ENCODE measurements at regions not wholly inside any gene's neighbourhood (a gene's known extent, or its start where the extent isn't known, plus 50 kb on each side); places are given as distances from the start of the nearest gene placed in this dataset.

- no peak for DNase-seq
Measured at GRCh38 chr22:48368975-48369525, 1458.6 kb downstream of the BRD1 start.

GRCh38 chr22:48367731-48368130 lies 1459.9 kb downstream of the BRD1 start:
- no peak for DNase-seq

DNA sequence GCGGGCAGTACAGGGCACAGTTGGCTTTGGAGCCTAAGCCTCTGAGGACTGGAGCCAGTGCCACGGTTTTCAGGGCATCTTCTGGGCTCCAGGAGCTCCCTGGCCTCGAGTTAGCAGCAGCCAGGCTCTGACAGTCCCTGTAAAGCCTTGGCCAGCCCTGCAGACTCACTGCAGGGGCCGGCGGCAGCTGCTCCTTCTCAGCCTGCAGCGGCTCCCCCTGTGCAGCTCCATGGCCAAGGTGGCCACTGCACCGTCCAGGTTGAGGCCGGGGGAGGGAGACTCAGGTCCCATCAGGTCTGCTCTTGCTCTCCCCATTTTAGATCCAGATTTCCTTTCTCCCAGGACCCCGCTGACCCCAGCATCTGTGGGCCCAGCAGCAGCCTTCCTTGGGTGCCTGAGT lies 1461.1 kb downstream of the BRD1 start:
- no peak for DNase-seq

DNA sequence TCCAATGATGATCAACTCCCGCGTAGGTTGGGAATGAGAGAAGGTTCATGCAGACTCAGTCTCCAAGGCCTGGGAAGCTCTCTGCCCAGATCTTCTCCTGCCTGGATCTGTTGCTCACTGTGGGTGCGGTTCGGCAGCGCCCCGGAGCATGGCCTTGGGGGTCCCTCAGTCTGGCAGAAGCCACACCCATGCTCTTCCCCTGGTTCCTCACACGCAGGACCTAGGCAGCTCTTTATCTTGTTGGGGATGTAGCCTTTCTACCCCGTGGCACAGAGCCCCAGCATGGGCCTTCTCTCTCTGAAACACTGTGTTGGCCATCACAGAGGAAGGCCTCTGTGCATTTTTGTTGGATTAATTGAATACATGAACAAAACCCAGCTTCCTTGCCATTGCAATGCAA lies 1461.6 kb downstream of the BRD1 start:
- DNase-seq, result no peak

GRCh38 chr22:48365386-48365785 lies 1462.3 kb downstream of the BRD1 start:
- no peak for DNase-seq

DNA sequence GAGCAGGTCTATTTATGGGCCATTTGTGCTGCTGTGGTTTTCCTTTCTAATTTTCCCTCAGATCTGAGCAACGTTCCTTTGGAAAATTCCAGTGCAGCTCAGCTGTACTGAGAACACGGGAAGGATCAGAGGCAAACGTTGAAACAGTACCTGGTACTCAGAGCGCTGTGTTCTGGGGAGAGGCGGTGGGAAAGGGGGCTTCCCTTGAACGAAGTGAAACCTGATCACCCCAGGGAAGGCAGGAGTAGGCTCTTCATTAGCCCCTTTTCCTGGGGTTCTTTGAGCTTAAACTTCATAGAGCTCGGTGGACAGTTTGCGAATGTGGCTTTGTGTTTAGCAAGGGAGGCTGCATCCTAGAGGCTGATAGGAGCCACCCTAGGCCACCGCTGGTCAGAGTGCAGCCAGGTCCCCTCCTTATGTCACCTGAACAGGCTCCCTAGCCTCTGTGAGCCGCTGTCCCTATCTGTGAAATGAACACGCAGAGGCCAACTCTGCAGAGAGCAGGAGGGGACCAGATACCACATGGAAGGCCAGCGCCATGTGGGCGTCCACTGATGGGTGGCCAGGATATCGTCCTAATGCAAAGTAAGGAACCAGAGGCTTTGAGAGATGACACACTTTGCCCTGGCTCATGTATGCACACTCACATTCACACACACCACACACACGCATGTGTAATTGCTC lies 1464.8 kb downstream of the BRD1 start:
- DNase-seq, result no peak

- DNase-seq, result no peak
Measured at GRCh38 chr22:48361099-48361639, 1466.5 kb downstream of the BRD1 start.

- DNase-seq, result no peak
Measured at GRCh38 chr22:48359613-48359965, 1468.1 kb downstream of the BRD1 start.

DNA sequence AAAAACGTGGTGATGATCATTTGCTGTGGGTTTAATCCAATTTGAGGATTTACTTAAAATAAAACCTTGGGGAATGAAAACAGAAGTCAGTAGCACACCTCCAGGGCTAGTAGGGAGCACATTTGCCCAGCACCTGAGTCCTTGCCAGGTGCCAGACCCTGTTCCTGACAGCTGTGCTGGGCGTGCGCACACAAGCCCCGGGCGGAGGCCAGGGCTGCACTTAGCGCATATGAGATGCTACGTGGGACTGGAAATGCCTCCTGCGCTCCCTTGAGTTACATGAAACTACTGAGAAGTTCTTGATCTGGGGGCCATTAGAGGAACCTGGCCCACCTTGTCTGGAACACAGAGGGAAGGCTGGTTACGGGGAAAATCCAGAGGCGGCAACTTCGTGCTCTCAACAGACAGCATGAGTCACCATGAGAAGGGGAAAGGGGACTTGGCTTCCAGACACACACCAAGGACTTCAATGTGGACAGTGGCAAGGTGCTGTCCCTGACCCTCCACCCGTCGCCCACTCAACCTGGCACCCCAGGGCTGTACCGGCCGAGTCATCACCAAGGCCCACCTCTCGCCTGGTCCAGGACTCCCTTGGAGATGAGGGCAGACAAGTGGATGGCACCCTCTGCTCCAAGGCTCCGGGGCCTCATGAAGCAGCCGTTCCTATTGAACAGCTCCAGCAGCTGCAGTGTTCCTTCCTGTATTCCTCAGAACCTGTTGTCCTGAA lies 1468.6 kb downstream of the BRD1 start:
- DNase-seq, result no peak

- no peak for DNase-seq
Measured at GRCh38 chr22:48357961-48358360, 1469.7 kb downstream of the BRD1 start.

- DNase-seq, result no peak
Measured at GRCh38 chr22:48357196-48357595, 1470.5 kb downstream of the BRD1 start.

DNA sequence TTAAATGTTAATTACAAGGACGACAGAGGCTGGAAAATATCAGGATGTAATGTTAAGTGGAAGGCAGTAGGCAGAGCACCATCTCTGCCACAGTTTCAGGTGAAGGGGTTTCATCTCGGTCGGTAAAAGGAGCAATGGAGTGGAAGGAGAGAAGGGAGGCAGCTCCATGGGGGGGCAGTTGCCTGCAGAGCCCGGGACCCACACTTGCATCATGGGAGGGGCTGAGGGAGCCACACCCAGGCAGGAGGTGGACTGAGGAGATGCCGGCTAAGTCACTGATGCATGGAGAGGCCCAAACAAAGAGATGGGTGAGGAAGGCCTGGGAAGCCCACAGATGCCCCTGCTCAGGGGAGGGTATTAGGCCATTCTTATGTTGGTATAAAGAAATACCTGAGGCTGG lies 1470.9 kb downstream of the BRD1 start:
- DNase-seq, result no peak

DNA sequence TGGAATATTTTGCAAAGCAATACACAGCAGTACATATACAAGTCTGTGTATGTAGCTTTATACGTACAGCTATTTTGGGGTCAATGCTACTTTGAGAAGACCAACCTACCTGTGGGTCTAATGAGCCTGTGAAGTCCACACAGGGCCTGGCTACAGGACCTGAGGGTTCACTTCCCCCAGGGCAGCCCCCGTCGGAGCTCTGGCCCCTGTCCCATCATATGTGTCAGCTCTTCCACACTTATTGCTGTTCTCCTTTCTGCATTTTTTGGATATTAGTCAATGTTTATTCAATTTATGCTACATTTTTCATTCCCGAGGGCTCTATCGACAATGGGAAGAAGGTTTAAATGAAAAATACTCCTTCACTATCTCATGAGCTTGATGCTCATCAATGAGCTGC lies 1473.6 kb downstream of the BRD1 start:
- DNase-seq, result no peak

- DNase-seq, result no peak
Measured at GRCh38 chr22:48353116-48353947, 1474.3 kb downstream of the BRD1 start.

DNA sequence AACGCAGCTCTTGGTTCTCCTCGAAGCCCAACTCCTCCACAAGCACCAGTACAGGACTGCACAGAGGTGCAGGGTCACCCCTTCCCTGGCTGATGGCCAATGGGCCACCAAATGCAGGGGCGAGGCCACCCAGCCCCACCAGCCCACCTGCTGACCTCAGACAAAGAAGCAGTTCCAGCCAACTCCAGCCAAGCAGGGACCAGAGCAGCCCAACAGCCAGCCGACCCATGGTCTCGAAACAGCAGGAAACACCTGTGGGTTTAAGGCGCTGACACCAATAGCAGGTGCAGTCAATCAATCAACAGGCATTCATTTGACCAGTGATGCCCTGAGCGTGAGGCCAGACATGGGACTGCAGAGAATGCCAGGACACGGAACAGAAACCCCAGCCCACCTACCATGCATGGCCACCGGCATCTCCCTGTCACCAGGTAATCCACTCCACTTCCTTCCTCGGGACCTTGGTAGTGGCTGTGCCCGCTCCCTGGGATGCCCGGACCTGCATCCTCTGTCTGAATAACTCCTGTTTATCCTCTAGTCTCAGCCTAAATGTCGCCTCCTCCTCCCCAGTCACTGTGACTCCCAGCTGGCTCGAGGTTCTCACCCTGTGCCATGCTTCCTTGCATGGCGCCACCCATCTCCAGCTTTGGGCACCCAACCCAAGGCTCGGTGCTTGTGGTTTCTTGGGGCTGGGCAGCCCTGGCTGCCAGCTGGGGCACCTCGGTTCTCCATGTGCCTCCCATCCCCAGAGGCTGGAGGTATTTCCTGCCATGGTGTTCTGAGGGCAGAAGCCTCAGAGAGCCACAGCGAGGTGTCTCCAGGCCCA lies 1475.4 kb downstream of the BRD1 start:
- no peak for DNase-seq

DNA sequence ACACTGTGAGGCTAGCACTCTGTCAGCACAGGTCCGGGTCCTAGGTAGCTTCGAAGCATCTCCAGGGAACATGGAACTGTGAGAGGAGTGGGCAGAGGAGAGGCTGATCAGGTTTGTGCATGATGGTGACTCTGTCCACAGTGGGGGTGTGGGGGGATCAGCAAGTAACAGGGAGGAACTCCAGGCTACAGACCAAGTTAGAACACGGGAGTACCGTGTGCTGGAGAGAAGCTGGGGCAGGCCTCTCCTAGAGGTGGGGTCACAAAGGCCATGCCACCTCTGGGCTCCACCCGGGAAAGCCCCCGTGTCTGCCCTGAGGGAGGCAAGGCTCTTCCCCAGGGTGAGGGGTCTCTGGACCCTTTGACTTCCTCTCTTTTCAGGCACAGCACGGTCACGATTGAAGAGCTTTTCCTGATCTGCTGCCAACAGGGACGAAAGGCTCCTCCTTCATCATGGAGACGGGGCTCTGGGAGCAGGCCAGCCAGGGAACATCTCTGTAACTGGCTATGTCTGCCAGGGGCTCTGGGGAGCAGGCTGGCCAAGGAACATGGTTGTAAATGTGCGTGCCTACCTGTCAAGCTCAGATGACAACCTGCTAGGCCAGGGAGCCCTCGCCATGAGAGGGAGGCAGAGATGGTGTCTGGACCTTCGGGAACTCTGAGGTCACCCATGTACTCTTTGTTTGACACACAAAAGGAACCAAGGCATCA lies 1476.1 kb downstream of the BRD1 start:
- no peak for DNase-seq

- no peak for DNase-seq
Measured at GRCh38 chr22:48350456-48350855, 1477.2 kb downstream of the BRD1 start.

GRCh38 chr22:48348855-48349254 lies 1478.8 kb downstream of the BRD1 start:
- no peak for DNase-seq

DNA sequence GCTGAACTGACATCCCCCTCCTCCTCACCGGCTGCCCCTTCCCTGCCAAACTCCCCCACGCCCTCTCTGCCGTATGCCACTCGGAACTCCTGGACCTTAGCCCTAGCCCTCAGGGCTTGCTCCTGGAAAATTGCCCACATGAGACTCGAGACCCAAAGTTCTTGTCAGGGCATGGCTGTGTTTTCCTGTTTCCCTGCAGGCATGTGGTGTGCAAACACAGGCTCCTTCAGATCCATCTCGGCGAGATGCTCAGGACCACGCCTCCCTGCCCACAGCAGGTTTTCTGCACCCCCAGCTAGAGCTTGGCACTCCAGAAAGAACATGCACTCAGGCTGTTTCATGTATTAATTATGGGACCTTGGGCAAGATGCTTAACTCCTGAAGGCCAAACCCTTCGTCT lies 1480.4 kb downstream of the BRD1 start:
- DNase-seq, result no peak

DNA sequence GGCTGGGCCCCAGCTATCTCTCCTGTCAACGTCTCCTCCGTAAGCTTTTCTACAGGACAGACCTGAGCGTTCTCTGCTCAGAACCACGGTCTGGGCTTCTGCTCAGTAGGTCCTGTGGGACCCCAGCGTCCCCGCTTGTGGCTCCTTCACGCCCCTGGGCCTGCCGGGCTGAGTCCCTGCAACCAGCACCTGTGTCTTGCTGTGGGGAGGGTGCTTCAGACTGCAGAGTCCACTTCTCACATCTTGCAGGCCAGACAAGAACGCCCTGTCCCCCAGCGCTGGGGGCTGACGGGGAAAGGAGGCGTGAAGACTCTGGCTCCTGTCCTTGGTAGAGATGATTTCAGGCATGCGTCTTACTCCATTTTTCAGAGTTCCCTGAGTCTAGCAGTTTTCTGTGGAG lies 1480.8 kb downstream of the BRD1 start:
- DNase-seq, result no peak

DNA sequence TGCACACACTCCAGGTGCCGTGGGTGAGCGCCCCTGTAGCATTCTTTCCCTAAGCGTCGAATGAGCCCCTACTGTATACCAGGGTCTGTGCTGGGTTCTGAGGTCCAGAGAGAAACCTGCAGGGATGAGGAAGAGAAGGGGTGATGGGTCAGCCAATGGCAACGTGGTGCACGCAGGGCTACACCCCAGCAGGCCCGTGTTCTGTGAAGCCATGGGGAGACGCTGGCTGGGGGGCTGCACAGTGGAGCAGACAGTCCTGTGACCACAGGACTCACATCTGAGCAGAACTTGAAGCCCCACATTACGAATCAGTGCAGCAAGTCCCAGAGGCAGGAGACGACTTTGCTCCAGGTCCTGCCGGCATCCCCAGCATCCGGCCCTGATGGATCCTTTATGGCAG lies 1481.4 kb downstream of the BRD1 start:
- DNase-seq, result no peak

DNA sequence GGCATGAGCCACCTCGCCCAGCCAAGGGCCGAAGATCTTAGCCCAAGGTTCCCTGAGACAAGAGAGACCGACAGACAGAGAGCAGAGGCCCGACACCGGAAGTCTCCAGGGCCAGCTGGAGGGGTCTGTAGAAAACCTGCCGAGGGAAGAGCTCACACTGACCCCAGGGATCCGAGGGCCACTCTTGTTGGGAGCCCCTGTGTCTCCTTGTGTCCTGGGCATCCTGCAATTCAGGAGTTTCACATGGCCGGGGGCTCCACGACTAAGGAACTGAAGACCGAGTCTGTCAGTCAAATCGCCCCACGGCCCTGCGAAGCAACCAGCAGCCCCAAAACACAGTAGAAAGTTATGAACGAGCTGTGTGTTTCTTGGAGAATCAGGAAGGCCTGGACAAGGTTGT lies 1482.0 kb downstream of the BRD1 start:
- no peak for DNase-seq
